ENCODE measurements at regions not wholly inside any gene's neighbourhood (a gene's known extent, or its start where the extent isn't known, plus 50 kb on each side); places are given as distances from the start of the nearest gene placed in this dataset.

GRCh38 chr1:235035928-235036327, 92.7 kb downstream of the TOMM20 start:
- no peaks in the 10 kb centered on the region for H3K36me3 ChIP-seq (replicated peaks)
- H3K27ac ChIP-seq, result no peak overlapping the region
- H3K4me3 ChIP-seq (ENCODE audit: low read depth, low read length), result no peak overlapping the region
- no peak for DNase-seq
- in situ Hi-C loops (cut with HindIII; ENCODE audit: low pct_ligation_motif_present, low sequenced_read_pairs), result no loop called here
- H3K27me3 ChIP-seq (replicated peaks), result no peaks in the 10 kb centered on the region
- TF ChIP-seq CTCF (IDR thresholded peaks at IDR 0.05; ENCODE audit: low read depth, low read length, missing control alignments), result no peak

- no peaks in the 10 kb centered on the region for H3K27me3 ChIP-seq (replicated peaks)
- DNase-seq, result no peak
- TF ChIP-seq CTCF (IDR thresholded peaks at IDR 0.05; ENCODE audit: low read depth, low read length, missing control alignments), result no peak
- no peak overlapping the region for H3K27ac ChIP-seq
- H3K36me3 ChIP-seq (replicated peaks), result no peaks in the 10 kb centered on the region
- no peak overlapping the region for H3K4me3 ChIP-seq (ENCODE audit: low read depth, low read length)
- in situ Hi-C loops (cut with HindIII; ENCODE audit: low pct_ligation_motif_present, low sequenced_read_pairs), result no loop called here
Measured at GRCh38 chr1:235030919-235031596, 97.6 kb downstream of the TOMM20 start.

- no peak for TF ChIP-seq CTCF (IDR thresholded peaks at IDR 0.05; ENCODE audit: low read depth, low read length, missing control alignments)
- no peaks in the 10 kb centered on the region for H3K36me3 ChIP-seq (replicated peaks)
- H3K4me3 ChIP-seq (ENCODE audit: low read depth, low read length), result no peak overlapping the region
- no peaks in the 10 kb centered on the region for H3K27me3 ChIP-seq (replicated peaks)
- no peak for DNase-seq
- H3K27ac ChIP-seq, result no peak overlapping the region
- in situ Hi-C loops (cut with HindIII; ENCODE audit: low pct_ligation_motif_present, low sequenced_read_pairs), result no loop called here
Measured at GRCh38 chr1:235027862-235028250, 100.8 kb downstream of the TOMM20 start.

GRCh38 chr1:235027076-235027861, 101.4 kb downstream of the TOMM20 start:
- DNase-seq, result no peak
- Histone ChIP-seq H3K4me3 (ENCODE audit: low read depth, low read length) (no peak overlapping the region), H3K27me3 (replicated peaks) (no peaks in the 10 kb centered on the region), H3K27ac (no peak overlapping the region), H3K36me3 (replicated peaks) (no peaks in the 10 kb centered on the region)
- TF ChIP-seq CTCF (IDR thresholded peaks at IDR 0.05; ENCODE audit: low read depth, low read length, missing control alignments), result no peak
- in situ Hi-C loops (cut with HindIII; ENCODE audit: low pct_ligation_motif_present, low sequenced_read_pairs), result no loop called here

GRCh38 chr1:235025422-235025984, 103.1 kb downstream of the TOMM20 start:
- Histone ChIP-seq H3K36me3 (replicated peaks) (no peaks in the 10 kb centered on the region), H3K27me3 (replicated peaks) (no peaks in the 10 kb centered on the region), H3K27ac (no peak overlapping the region), H3K4me3 (ENCODE audit: low read depth, low read length) (no peak overlapping the region)
- TF ChIP-seq CTCF (IDR thresholded peaks at IDR 0.05; ENCODE audit: low read depth, low read length, missing control alignments), result no peak
- in situ Hi-C loops (cut with HindIII; ENCODE audit: low pct_ligation_motif_present, low sequenced_read_pairs), result no loop called here
- DNase-seq, result no peak

Measured in brain microvascular endothelial cell (primary cell).